Vagina (tissue), 2 donors: ENCODE measurements at regions not wholly inside any gene's neighbourhood (a gene's known extent, or its start where the extent isn't known, plus 50 kb on each side); places are given as distances from the start of the nearest gene placed in this dataset.
"Not testable (repeated sequence)": the region's sequence is repeated elsewhere in the genome, so short reads cannot be mapped to it uniquely, and the experiment has no call there.

Experiments used
- DNase-seq, 2 donors: peaks; one replicate each; pipeline ENCODE4 v3.0.0-alpha.2; 2017; ENCODE audit errors: extremely low spot score in 2 of 2
- H3K27ac ChIP-seq: fragments of 200-600 bp; sonication (generic); one replicate; pipeline ENCODE4 v1.5.1; 2019
- H3K27me3 ChIP-seq: fragments of 200-600 bp; sonication (generic); one replicate; pipeline ENCODE4 v1.5.1; 2019
- H3K36me3 ChIP-seq, 2 donors: fragments of 200-600 bp; sonication (generic); one replicate each; pipeline ENCODE4 v1.5.1; 2017 to 2019
- H3K4me1 ChIP-seq: fragments of 200-600 bp; sonication (generic); one replicate; pipeline ENCODE4 v1.5.1; 2019
- H3K4me3 ChIP-seq, 2 donors: fragments of 200-600 bp; sonication (generic); 1 replicate in 1 of 2; 2 replicates in 1 of 2; pipeline ENCODE4 v1.5.1; 2016 to 2019
- H3K9me3 ChIP-seq: fragments of 200-600 bp; sonication (generic); one replicate; pipeline ENCODE4 v1.5.1; 2019
- CTCF ChIP-seq, 3 experiments: fragments of 450-650 bp in 2 of 3; fragments of 200-600 bp in 1 of 3; sonication (generic) in 1 of 3; IDR thresholded peaks; one replicate each; pipeline ENCODE4 v1.5.1; 2017 to 2019; ENCODE audit warnings: antibody characterized with exemption in 3 of 3, mild to moderate bottlenecking in 2 of 3, moderate library complexity in 2 of 3
- POLR2A ChIP-seq, 2 donors: fragments of 450-650 bp; IDR thresholded peaks; one replicate each; pipeline ENCODE4 v1.6.1; 2017; ENCODE audit warnings: antibody characterized with exemption in 2 of 2, mild to moderate bottlenecking in 2 of 2, moderate library complexity in 2 of 2
- POLR2AphosphoS5 ChIP-seq, 2 donors: sonication (generic); formaldehyde crosslinking; IDR thresholded peaks; one replicate each; pipeline ENCODE4 v1.9.0; 2017; ENCODE audit warnings: antibody characterized with exemption in 2 of 2, mild to moderate bottlenecking in 2 of 2, low read depth in 1 of 2; ENCODE audit not compliant: insufficient read depth in 1 of 2
- intact Hi-C: fragments of 100-400 bp; cut with DNase I; formaldehyde crosslinking; loops from one replicate; pipeline ENCODE4 v1.15.1; 2023

- no peak for DNase-seq
- no peaks in the 10 kb centered on the region for H3K9me3 ChIP-seq
- H3K4me1 ChIP-seq: no peaks in the 10 kb centered on the region
- no peaks in the 10 kb centered on the region for H3K36me3 ChIP-seq
- TF ChIP-seq POLR2A (IDR thresholded peaks at IDR 0.05): no peak
- TF ChIP-seq CTCF (IDR thresholded peaks at IDR 0.05): no peak
- TF ChIP-seq POLR2AphosphoS5 (IDR thresholded peaks at IDR 0.05; ENCODE audit: insufficient read depth in 1 of 2, low read depth in 1 of 2): no peak
- intact Hi-C loops: no loop called here
- no peak overlapping the region for H3K27ac ChIP-seq
- H3K4me3 ChIP-seq: no peak overlapping the region
- no peaks in the 10 kb centered on the region for H3K27me3 ChIP-seq
These were observed 167.1 kb upstream of the OLFM3 start for GRCh38 chr1:102163799-102164198.

- H3K9me3 ChIP-seq: no peaks in the 10 kb centered on the region
- TF ChIP-seq CTCF (IDR thresholded peaks at IDR 0.05) (no peak), POLR2A (IDR thresholded peaks at IDR 0.05) (no peak), POLR2AphosphoS5 (IDR thresholded peaks at IDR 0.05; ENCODE audit: insufficient read depth in 1 of 2, low read depth in 1 of 2) (no peak)
These were observed 154.5 kb upstream of the OLFM3 start for GRCh38 chr1:102151242-102151641.

GRCh38 chr1:102120910-102121309 is 124.2 kb upstream of the OLFM3 start:
- H3K4me3 ChIP-seq: no peak overlapping the region
- no peaks in the 10 kb centered on the region for H3K36me3 ChIP-seq
- H3K9me3 ChIP-seq: no peaks in the 10 kb centered on the region
- H3K27me3 ChIP-seq: no peaks in the 10 kb centered on the region
- TF ChIP-seq CTCF (IDR thresholded peaks at IDR 0.05) (no peak), POLR2AphosphoS5 (IDR thresholded peaks at IDR 0.05; ENCODE audit: insufficient read depth in 1 of 2, low read depth in 1 of 2) (no peak), POLR2A (IDR thresholded peaks at IDR 0.05) (no peak)
- no peaks in the 10 kb centered on the region for H3K4me1 ChIP-seq
- intact Hi-C loops: no loop called here
- DNase-seq: no peak
- H3K27ac ChIP-seq: no peak overlapping the region

More at GRCh38 chr1:102151242-102151641, 154.5 kb upstream of the OLFM3 start:
- no peaks in the 10 kb centered on the region for H3K4me1 ChIP-seq
- H3K27ac ChIP-seq: no peak overlapping the region
- no peaks in the 10 kb centered on the region for H3K36me3 ChIP-seq
- no peaks in the 10 kb centered on the region for H3K27me3 ChIP-seq
- no peak for DNase-seq
- no peak overlapping the region for H3K4me3 ChIP-seq
- intact Hi-C loops: no loop called here

GRCh38 chr1:102118150-102118549 is 121.4 kb upstream of the OLFM3 start:
- DNase-seq: no peak
- H3K4me3 ChIP-seq: no peak overlapping the region
- no peaks in the 10 kb centered on the region for H3K27me3 ChIP-seq
- no peaks in the 10 kb centered on the region for H3K9me3 ChIP-seq
- no peak overlapping the region for H3K27ac ChIP-seq
- H3K36me3 ChIP-seq: no peaks in the 10 kb centered on the region
- TF ChIP-seq CTCF (IDR thresholded peaks at IDR 0.05): no peak
- TF ChIP-seq POLR2AphosphoS5 (IDR thresholded peaks at IDR 0.05; ENCODE audit: insufficient read depth in 1 of 2, low read depth in 1 of 2): no peak
- no peak for TF ChIP-seq POLR2A (IDR thresholded peaks at IDR 0.05)
- intact Hi-C loops: no loop called here
- no peaks in the 10 kb centered on the region for H3K4me1 ChIP-seq

- no peak for DNase-seq
- H3K9me3 ChIP-seq: no peaks in the 10 kb centered on the region
- H3K4me3 ChIP-seq: no peak overlapping the region
- no peaks in the 10 kb centered on the region for H3K4me1 ChIP-seq
- no peak for TF ChIP-seq CTCF (IDR thresholded peaks at IDR 0.05)
- TF ChIP-seq POLR2A (IDR thresholded peaks at IDR 0.05): no peak
- no peak for TF ChIP-seq POLR2AphosphoS5 (IDR thresholded peaks at IDR 0.05; ENCODE audit: insufficient read depth in 1 of 2, low read depth in 1 of 2)
- intact Hi-C loops: no loop called here
- H3K27me3 ChIP-seq: no peaks in the 10 kb centered on the region
- no peaks in the 10 kb centered on the region for H3K36me3 ChIP-seq
- H3K27ac ChIP-seq: no peak overlapping the region
These were observed 113.9 kb upstream of the OLFM3 start for GRCh38 chr1:102110586-102110985.

- H3K27me3 ChIP-seq, H3K4me3 ChIP-seq, H3K9me3 ChIP-seq, intact Hi-C loops, H3K36me3 ChIP-seq, H3K27ac ChIP-seq, DNase-seq, H3K4me1 ChIP-seq: not testable (repeated sequence)
These were observed 112.8 kb upstream of the OLFM3 start for GRCh38 chr1:102109493-102109892.
